ENCODE measurements at regions not wholly inside any gene's neighbourhood (a gene's known extent, or its start where the extent isn't known, plus 50 kb on each side); places are given as distances from the start of the nearest gene placed in this dataset.
"Not testable (repeated sequence)": the region's sequence is repeated elsewhere in the genome, so short reads cannot be mapped to it uniquely, and the experiment has no call there.

DNA sequence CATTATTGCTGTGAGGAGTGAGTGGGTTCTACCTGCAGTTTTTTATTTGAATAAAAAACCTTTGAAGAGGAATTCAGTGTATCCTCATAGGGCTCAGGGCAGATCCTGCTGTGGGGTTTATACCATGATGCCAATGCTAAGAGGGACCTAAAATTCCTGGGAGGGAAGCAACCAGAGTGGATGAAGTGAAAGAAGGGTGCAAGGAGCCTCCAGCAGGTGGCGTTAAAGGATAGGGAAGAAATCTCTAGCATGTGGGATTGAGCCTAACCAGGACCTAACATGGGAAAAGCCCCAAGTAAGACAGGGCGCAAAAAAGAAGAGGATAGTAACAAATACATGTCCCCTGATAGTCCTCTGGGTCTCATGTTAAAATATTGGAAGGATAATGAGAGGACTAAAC is 445.7 kb downstream of the CCT8L2 start:
- H3K4me3 ChIP-seq (ENCODE audit: low read depth in 2 of 2, low read length in 2 of 2); POLR2A ChIA-PET; DNase-seq (ENCODE audit: low read depth, low spot score); H3K9me3 ChIP-seq (ENCODE audit: control insufficient read depth, insufficient read depth, low read depth, low read length); H3K36me3 ChIP-seq (ENCODE audit: control insufficient read depth, insufficient read depth, low read length); in situ Hi-C loops (cut with HindIII; ENCODE audit: low pct_unique_long_range_greater_than_20kb, low sequenced_read_pairs); CTCF ChIA-PET; intact Hi-C loops (cut with micrococcal nuclease; ENCODE audit: unreplicated experiment); H3K27me3 ChIP-seq (ENCODE audit: control insufficient read depth, insufficient read depth, low read length); H3K4me1 ChIP-seq (ENCODE audit: control insufficient read depth, insufficient read depth, low read length); ATAC-seq; H3K27ac ChIP-seq (ENCODE audit: low read length); BruUV-seq (replicated peaks): not testable (repeated sequence)
- TF ChIP-seq, protein P1, sequence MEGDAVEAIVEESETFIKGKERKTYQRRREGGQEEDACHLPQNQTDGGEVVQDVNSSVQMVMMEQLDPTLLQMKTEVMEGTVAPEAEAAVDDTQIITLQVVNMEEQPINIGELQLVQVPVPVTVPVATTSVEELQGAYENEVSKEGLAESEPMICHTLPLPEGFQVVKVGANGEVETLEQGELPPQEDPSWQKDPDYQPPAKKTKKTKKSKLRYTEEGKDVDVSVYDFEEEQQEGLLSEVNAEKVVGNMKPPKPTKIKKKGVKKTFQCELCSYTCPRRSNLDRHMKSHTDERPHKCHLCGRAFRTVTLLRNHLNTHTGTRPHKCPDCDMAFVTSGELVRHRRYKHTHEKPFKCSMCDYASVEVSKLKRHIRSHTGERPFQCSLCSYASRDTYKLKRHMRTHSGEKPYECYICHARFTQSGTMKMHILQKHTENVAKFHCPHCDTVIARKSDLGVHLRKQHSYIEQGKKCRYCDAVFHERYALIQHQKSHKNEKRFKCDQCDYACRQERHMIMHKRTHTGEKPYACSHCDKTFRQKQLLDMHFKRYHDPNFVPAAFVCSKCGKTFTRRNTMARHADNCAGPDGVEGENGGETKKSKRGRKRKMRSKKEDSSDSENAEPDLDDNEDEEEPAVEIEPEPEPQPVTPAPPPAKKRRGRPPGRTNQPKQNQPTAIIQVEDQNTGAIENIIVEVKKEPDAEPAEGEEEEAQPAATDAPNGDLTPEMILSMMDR (IDR thresholded peaks at IDR 0.05), result peak; percentile 72

DNA sequence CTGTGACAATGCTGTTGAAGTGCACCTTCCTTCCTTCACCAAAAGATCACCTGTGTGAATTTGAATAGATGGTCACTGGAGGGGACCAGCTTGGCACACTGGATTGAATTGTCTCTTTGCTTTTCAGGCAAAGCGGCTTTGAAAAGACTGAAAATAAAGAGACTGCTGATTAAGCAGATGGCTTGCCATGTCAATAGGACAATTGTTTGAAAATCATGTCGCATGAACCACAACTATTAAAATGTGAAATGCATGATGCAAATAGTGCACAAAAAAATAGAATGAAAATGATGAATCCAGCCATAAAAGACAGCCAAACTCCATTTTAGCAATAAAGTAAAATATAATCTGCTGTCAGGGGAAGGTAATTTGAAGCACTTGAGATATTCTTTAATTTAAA is 415.3 kb downstream of the CCT8L2 start:
- POLR2A ChIA-PET; DNase-seq (ENCODE audit: low read depth, low spot score); H3K36me3 ChIP-seq (ENCODE audit: control insufficient read depth, insufficient read depth, low read length); CTCF ChIA-PET; BruUV-seq (replicated peaks); ATAC-seq; in situ Hi-C loops (cut with HindIII; ENCODE audit: low pct_unique_long_range_greater_than_20kb, low sequenced_read_pairs); H3K9me3 ChIP-seq (ENCODE audit: control insufficient read depth, insufficient read depth, low read depth, low read length); H3K4me1 ChIP-seq (ENCODE audit: control insufficient read depth, insufficient read depth, low read length); intact Hi-C loops (cut with micrococcal nuclease; ENCODE audit: unreplicated experiment); H3K27me3 ChIP-seq (ENCODE audit: control insufficient read depth, insufficient read depth, low read length); H3K27ac ChIP-seq (ENCODE audit: low read length); H3K4me3 ChIP-seq (ENCODE audit: low read depth in 2 of 2, low read length in 2 of 2): not testable (repeated sequence)

DNA sequence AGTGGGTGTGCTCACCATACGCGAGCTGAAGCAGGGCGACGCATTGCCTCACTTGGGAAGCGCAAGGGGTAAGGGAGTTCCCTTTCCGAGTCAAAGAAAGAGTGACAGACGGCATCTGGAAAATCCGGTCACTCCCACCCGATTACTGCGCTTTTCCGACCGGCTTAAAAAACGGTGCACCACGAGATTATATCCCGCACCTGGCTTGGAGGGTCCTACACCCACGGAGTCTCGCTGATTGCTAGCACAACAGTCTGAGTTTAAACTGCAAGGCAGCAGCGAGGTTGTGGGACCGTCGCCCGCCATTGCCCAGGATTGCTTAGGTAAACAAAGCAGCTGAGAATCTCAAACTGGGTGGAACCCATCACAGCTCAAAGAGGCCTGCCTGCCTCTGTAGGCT is 408.7 kb downstream of the CCT8L2 start:
- intact Hi-C loops (cut with micrococcal nuclease; ENCODE audit: unreplicated experiment); H3K27ac ChIP-seq (ENCODE audit: low read length); DNase-seq (ENCODE audit: low read depth, low spot score); H3K27me3 ChIP-seq (ENCODE audit: control insufficient read depth, insufficient read depth, low read length); H3K36me3 ChIP-seq (ENCODE audit: control insufficient read depth, insufficient read depth, low read length); POLR2A ChIA-PET; H3K4me1 ChIP-seq (ENCODE audit: control insufficient read depth, insufficient read depth, low read length); H3K4me3 ChIP-seq (ENCODE audit: low read depth in 2 of 2, low read length in 2 of 2); CTCF ChIA-PET; BruUV-seq (replicated peaks); ATAC-seq; H3K9me3 ChIP-seq (ENCODE audit: control insufficient read depth, insufficient read depth, low read depth, low read length); in situ Hi-C loops (cut with HindIII; ENCODE audit: low pct_unique_long_range_greater_than_20kb, low sequenced_read_pairs): not testable (repeated sequence)

Data from Panc1 (cell line).